Cardiac muscle cell (in vitro differentiated cells and primary cell): ENCODE measurements at regions not wholly inside any gene's neighbourhood (a gene's known extent, or its start where the extent isn't known, plus 50 kb on each side); places are given as distances from the start of the nearest gene placed in this dataset.
A peak's percentile ranks its signal among the peaks of the same experiment; 100 is the strongest.
"Not testable (repeated sequence)": the region's sequence is repeated elsewhere in the genome, so short reads cannot be mapped to it uniquely, and the experiment has no call there.

ENCODE experiments used
- DNase-seq, 2 donors: peaks; one replicate each; pipeline versions ENCODE4 v3.0.0 to v3.0.0-alpha.2; 2010 to 2017; ENCODE audit warnings: low read depth in 1 of 2, low spot score in 1 of 2
- H3K27ac ChIP-seq: fragments of 200-600 bp; sonication (generic); 2 replicates; pipeline ENCODE4 v1.5.1; 2016
- H3K27me3 ChIP-seq: fragments of 200-600 bp; sonication (generic); 2 replicates; pipeline ENCODE4 v1.6.0; 2016; ENCODE audit warnings: control low read depth
- H3K36me3 ChIP-seq: fragments of 200-600 bp; sonication (generic); 2 replicates; pipeline ENCODE4 v1.5.1; 2016; ENCODE audit warnings: control low read depth
- H3K4me1 ChIP-seq: fragments of 200-600 bp; sonication (generic); 2 replicates; pipeline ENCODE4 v1.8.1; 2017; ENCODE audit warnings: low read depth, mild to moderate bottlenecking, mixed run types
- H3K4me3 ChIP-seq: fragments of 200-600 bp; sonication (generic); 2 replicates; pipeline ENCODE4 v1.5.1; 2016; ENCODE audit warnings: mild to moderate bottlenecking
- H3K9me3 ChIP-seq: fragments of 200-600 bp; sonication (generic); 2 replicates; pipeline ENCODE4 v1.5.1; 2017; ENCODE audit warnings: low read depth, mild to moderate bottlenecking, control low read depth
- CTCF ChIP-seq: IDR thresholded peaks from 2 replicates; pipeline ENCODE4 v1.5.1; 2012; ENCODE audit warnings: low read depth, mild to moderate bottlenecking, low read length

GRCh38 chr4:12636191-12636590, 847.9 kb downstream of the RAB28 start:
- Histone ChIP-seq H3K9me3 (no peaks in the 10 kb centered on the region), H3K27ac (no peak overlapping the region), H3K4me3 (no peak overlapping the region), H3K4me1 (no peaks in the 10 kb centered on the region), H3K27me3 (no peaks in the 10 kb centered on the region), H3K36me3 (no peaks in the 10 kb centered on the region)
- no peak for TF ChIP-seq CTCF
- DNase-seq, result peak in 1 of 2 donors; percentile 27

- no peak for DNase-seq
- H3K4me1 ChIP-seq, result no peaks in the 10 kb centered on the region
- TF ChIP-seq CTCF, result no peak
- H3K4me3 ChIP-seq, result no peak overlapping the region
- H3K9me3 ChIP-seq, result no peaks in the 10 kb centered on the region
- H3K27me3 ChIP-seq, result no peaks in the 10 kb centered on the region
- H3K36me3 ChIP-seq, result no peaks in the 10 kb centered on the region
- no peak overlapping the region for H3K27ac ChIP-seq
Measured at GRCh38 chr4:12635629-12636028, 848.5 kb downstream of the RAB28 start.

DNA sequence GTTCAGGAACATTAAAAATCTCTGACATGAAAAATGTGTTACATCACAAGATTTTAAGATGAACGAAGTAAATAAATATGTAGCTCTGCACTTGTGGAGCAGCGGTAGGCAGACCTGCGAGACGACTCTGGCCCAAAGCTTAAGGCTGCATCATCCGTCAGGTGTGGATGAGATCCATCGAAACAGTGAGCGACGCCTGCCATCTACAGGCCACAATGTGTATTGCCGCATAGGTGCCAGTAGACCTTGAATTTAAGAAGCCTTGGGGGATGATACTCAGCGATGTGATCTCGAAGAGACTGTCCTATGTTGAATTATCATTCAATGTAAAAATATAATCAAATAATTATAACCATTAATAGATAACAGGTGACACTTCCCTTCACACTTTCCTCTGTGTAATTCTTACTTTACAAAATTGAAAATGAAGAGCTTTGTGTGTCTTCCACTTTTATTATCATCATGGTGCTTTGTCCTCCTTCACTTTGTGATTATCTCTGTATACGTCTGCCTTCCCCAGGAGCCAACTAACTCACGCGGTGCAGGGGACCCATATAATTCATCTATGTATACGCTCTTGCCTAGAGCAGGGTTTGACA, 851.0 kb downstream of the RAB28 start:
- Histone ChIP-seq H3K36me3 (no peaks in the 10 kb centered on the region), H3K27me3 (no peaks in the 10 kb centered on the region), H3K9me3 (no peaks in the 10 kb centered on the region), H3K27ac (no peak overlapping the region), H3K4me1 (no peaks in the 10 kb centered on the region), H3K4me3 (no peak overlapping the region)
- peak; percentile 83 to 87 for DNase-seq
- peak; percentile 94 for TF ChIP-seq CTCF

DNA sequence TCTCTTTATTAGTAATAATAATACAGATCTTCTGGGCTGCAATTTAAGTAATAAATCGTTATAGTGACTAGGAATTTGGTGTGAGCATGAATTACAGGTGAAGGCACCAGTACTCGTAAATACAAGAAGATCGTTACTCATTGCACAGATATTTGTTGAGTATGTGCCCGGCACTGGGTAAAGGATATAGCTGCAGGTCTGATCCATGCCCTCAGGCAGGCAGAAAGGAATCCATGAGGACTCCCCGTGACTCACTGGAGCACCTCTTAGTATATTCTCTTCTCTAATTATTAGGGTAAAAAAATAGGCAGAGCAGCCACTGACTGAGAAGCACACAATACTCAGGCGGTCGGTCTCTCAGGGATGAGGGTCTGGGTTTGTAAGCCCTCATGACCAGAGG, 868.3 kb downstream of the RAB28 start:
- H3K4me3 ChIP-seq, result no peak overlapping the region
- H3K27me3 ChIP-seq, result no peaks in the 10 kb centered on the region
- H3K4me1 ChIP-seq, result no peaks in the 10 kb centered on the region
- TF ChIP-seq CTCF, result no peak
- no peaks in the 10 kb centered on the region for H3K9me3 ChIP-seq
- no peaks in the 10 kb centered on the region for H3K36me3 ChIP-seq
- DNase-seq, result no peak
- no peak overlapping the region for H3K27ac ChIP-seq

DNA sequence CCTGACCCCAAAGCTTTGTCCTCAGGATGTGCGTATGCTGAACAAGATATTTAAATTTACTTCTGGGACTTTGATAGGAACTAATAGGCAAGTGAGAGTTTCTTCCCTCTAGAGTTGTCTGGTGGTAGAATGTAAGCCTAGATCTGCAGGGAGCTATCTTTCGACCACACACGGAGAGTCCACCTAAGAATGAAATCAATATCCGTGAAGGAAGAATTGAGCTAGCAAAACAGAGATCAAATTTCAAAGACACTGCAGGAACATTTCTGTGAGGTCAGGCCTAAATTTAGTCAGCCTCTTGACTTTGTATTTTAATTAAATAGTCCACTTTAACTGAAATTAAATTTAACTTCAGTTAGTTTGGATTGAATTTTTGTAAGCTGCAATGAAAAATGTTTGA, 871.3 kb downstream of the RAB28 start:
- Histone ChIP-seq H3K9me3 (no peaks in the 10 kb centered on the region), H3K4me3 (no peak overlapping the region), H3K27ac (no peak overlapping the region), H3K27me3 (no peaks in the 10 kb centered on the region), H3K36me3 (no peaks in the 10 kb centered on the region), H3K4me1 (no peaks in the 10 kb centered on the region)
- DNase-seq, result no peak
- TF ChIP-seq CTCF, result no peak

DNA sequence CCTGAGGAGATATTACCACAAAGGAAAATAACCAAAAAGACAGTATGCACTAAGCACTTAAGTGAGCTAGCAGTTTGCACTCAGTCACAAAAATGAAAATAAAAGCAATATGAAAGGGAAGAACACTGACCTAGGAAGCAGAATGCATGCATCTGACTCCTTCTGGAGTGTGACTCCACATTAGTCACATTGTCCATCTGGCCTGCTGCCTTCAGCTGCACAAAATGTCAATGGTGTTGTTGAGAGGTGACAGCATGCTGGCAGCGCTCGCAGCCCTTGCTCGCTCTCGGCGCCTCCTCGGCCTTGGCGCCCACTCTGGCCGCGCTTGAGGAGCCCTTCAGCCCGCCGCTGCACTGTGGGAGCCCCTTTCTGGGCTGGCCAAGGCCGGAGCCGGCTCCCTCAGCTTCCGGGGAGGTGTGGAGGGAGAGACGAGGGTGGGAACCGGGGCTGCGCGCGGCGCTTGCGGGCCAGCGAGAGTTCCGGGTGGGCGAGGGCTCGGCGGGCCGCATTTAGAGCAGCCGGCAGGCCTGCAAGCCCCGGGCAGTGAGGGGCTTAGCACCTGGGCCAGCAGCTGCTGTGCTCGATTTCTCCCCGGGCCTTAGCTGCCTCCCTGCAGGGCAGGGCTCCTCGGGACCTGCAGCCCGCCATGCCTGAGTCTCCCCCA, 874.8 kb downstream of the RAB28 start:
- H3K4me3 ChIP-seq, H3K9me3 ChIP-seq, H3K36me3 ChIP-seq, DNase-seq, H3K27ac ChIP-seq, H3K27me3 ChIP-seq, H3K4me1 ChIP-seq: not testable (repeated sequence)
